GM20000 (cell line): ENCODE measurements at regions not wholly inside any gene's neighbourhood (a gene's known extent, or its start where the extent isn't known, plus 50 kb on each side); places are given as distances from the start of the nearest gene placed in this dataset.

ENCODE experiments used
- DNase-seq: peaks from one replicate; pipeline ENCODE4 v3.0.0; 2012; ENCODE audit warnings: low spot score
- CTCF ChIP-seq: IDR thresholded peaks from 2 replicates; pipeline ENCODE4 v1.5.1; 2012; ENCODE audit warnings: mild to moderate bottlenecking, control low read depth; ENCODE audit errors: extremely low read depth, missing control alignments

- DNase-seq = no peak
- TF ChIP-seq CTCF = no peak
Observed at GRCh38 chr16:86939609-86940008, 361.3 kb downstream of the FOXL1 start.

GRCh38 chr16:86941731-86942130 is 363.4 kb downstream of the FOXL1 start:
- DNase-seq = no peak
- TF ChIP-seq CTCF = no peak

GRCh38 chr16:86942151-86943051 is 364.1 kb downstream of the FOXL1 start:
- TF ChIP-seq CTCF = no peak

GRCh38 chr16:86945166-86945900 is 367.0 kb downstream of the FOXL1 start:
- DNase-seq = no peak
- TF ChIP-seq CTCF = no peak

More at GRCh38 chr16:86942151-86943051, 364.1 kb downstream of the FOXL1 start:
- DNase-seq = no peak

- no peak for TF ChIP-seq CTCF
Observed at GRCh38 chr16:86946396-86946795, 368.0 kb downstream of the FOXL1 start.

GRCh38 chr16:86946981-86947380 is 368.6 kb downstream of the FOXL1 start:
- no peak for TF ChIP-seq CTCF
- DNase-seq = no peak

More at GRCh38 chr16:86946396-86946795, 368.0 kb downstream of the FOXL1 start:
- no peak for DNase-seq

- no peak for TF ChIP-seq CTCF
- DNase-seq = no peak
Observed at GRCh38 chr16:86948046-86948445, 369.1 kb downstream of the C16orf95 start.
